HAP-1 (cell line): ENCODE measurements at regions not wholly inside any gene's neighbourhood (a gene's known extent, or its start where the extent isn't known, plus 50 kb on each side); places are given as distances from the start of the nearest gene placed in this dataset.

Source experiments
- DNase-seq, 2 experiments: peaks; one replicate each; pipeline ENCODE4 v3.0.0-alpha.2; 2016 to 2020; ENCODE audit warnings: low spot score in 2 of 2
- H3K27me3 ChIP-seq: fragments of 250-450 bp; sonication (Bioruptor Pico); 2 replicates; pipeline ENCODE4 v1.5.1; 2020; ENCODE audit warnings: low read depth, mild to moderate bottlenecking, moderate library complexity
- H3K36me3 ChIP-seq: fragments of 250-450 bp; sonication (Bioruptor Pico); replicated peaks from 2 replicates; pipeline ENCODE4 v1.5.1; 2020; ENCODE audit warnings: mild to moderate bottlenecking
- H3K4me1 ChIP-seq: fragments of 250-450 bp; sonication (Bioruptor Pico); 2 replicates; pipeline ENCODE4 v1.5.1; 2020; ENCODE audit warnings: mild to moderate bottlenecking
- H3K4me3 ChIP-seq: fragments of 250-450 bp; sonication (Bioruptor Pico); 2 replicates; pipeline ENCODE4 v1.5.1; 2020; ENCODE audit warnings: mild to moderate bottlenecking, moderate library complexity
- H3K9me3 ChIP-seq: fragments of 250-450 bp; sonication (Bioruptor Pico); 2 replicates; pipeline ENCODE4 v1.5.1; 2020; ENCODE audit warnings: mild to moderate bottlenecking, moderate library complexity
- in situ Hi-C: fragments of 300-500 bp; cut with MboI; formaldehyde crosslinking; loops from 3 replicates; pipeline ENCODE4 v1.14.3; 2020; ENCODE audit warnings: low sequenced_read_pairs, inconsistent platforms, mixed read lengths

DNA sequence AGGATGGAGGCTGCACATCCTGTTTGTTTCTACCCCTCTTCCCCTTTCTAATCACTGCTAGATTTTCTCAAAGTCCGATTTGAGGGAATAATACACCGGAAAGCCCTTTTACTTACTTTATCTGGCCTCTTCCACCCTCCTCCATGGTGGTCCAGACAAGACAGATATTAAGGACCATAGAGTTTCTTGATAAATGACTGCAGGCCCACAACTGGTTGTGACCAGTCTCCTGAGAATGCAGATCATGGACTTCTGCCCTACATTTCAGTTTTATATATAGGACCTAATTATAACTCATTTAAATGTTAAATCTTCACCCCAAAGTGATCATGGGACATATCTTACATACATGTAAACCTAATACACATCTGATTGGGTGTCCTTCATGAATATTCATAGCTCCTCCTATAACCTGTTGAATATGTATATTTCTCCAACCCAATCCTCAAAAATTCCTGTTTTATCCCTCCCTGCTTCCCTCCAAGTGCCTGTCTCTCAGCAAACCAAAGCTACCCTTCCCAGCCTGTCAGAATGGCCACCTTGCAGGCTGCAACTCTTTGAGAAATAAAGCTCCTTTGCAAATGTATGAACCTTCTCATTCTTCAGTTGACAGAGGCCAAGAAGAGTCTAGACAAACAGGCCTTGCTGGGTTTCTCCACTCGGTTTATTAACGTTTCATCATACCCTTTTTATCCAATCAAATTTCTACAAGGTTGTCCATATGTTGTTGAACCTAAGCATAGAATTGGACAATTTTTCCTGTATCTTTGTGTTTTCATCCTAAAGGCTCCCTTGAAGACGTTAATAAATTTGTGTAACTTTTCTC is 133.1 kb downstream of the HFE start:
- Histone ChIP-seq H3K27me3 (no peaks in the 10 kb centered on the region), H3K36me3 (no peaks in the 10 kb centered on the region), H3K4me1 (peaks cover 8% of the 10 kb centered on the region), H3K4me3 (no peak overlapping the region), H3K9me3 (no peaks in the 10 kb centered on the region)
- no peak for DNase-seq
- in situ Hi-C loops, result no loop called here

DNA sequence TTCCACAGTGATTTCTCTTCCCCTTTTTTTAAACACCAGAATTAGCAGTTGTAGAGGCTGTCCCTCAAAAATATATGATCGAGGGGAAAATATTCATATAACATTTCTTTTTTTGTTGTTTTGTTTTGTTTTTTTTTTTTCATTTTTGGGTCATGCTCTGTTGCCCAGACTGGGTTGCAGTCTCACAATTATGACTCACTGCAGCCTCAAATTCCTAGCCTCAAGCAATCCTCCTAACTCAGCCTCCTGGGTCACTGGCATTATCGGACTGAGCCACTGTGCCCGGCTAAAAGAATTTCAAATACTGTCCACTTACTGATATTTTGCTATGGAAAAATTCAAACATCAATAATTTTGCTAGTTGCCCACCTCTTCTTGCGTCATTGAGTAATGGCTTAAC is 134.0 kb downstream of the HFE start:
- Histone ChIP-seq H3K36me3 (no peaks in the 10 kb centered on the region), H3K27me3 (no peaks in the 10 kb centered on the region), H3K4me1 (peaks cover 3% of the 10 kb centered on the region), H3K9me3 (no peaks in the 10 kb centered on the region), H3K4me3 (no peak overlapping the region)
- in situ Hi-C loops, result no loop called here
- DNase-seq, result no peak

DNA sequence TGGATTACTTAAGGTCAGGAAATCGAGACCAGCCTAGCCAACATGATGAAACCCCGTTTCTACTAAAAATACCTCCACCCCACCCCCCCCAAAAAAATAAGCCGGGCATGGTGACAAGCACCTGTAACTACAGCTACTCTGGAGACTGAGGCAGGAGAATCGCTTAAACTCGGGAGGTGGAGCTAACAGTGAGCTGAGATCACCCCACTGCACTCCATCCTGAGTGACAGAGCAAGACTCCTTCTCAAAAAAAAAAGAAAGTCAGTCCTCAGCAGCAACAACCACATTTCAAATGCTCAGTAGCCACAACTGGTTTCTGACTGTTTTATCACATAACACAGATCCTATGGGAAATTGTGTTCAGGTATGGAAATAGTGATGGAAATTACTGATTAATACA is 135.3 kb downstream of the HFE start:
- no peak overlapping the region for H3K4me3 ChIP-seq
- H3K27me3 ChIP-seq, result no peaks in the 10 kb centered on the region
- no peak for DNase-seq
- no peaks in the 10 kb centered on the region for H3K36me3 ChIP-seq
- in situ Hi-C loops, result no loop called here
- no peaks in the 10 kb centered on the region for H3K9me3 ChIP-seq
- H3K4me1 ChIP-seq, result peaks cover 3% of the 10 kb centered on the region; the same call in 1 of the 2 replicates

DNA sequence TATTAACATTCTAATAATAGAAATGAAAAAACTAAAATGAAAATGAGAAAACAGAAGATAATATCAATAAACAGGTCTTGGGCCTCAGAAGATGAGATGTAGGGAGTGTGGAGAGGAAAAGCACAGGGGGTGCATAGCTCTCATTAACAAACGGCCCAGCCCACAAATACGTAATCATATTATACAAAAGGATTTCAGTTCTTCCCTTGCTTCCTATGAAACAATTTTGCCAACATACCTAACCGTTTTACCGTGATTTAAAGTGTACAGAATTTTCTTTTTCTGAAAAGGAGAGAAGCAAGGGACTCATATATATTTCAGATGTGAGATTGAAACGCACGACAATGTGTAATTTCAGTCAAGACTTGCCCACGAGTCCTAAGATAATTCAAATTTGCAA is 136.0 kb downstream of the HFE start:
- DNase-seq, result no peak
- Histone ChIP-seq H3K27me3 (no peaks in the 10 kb centered on the region), H3K4me1 (peaks cover 1% of the 10 kb centered on the region; the same call in 1 of the 2 replicates), H3K9me3 (no peaks in the 10 kb centered on the region), H3K4me3 (no peak overlapping the region), H3K36me3 (no peaks in the 10 kb centered on the region)
- in situ Hi-C loops, result no loop called here

DNA sequence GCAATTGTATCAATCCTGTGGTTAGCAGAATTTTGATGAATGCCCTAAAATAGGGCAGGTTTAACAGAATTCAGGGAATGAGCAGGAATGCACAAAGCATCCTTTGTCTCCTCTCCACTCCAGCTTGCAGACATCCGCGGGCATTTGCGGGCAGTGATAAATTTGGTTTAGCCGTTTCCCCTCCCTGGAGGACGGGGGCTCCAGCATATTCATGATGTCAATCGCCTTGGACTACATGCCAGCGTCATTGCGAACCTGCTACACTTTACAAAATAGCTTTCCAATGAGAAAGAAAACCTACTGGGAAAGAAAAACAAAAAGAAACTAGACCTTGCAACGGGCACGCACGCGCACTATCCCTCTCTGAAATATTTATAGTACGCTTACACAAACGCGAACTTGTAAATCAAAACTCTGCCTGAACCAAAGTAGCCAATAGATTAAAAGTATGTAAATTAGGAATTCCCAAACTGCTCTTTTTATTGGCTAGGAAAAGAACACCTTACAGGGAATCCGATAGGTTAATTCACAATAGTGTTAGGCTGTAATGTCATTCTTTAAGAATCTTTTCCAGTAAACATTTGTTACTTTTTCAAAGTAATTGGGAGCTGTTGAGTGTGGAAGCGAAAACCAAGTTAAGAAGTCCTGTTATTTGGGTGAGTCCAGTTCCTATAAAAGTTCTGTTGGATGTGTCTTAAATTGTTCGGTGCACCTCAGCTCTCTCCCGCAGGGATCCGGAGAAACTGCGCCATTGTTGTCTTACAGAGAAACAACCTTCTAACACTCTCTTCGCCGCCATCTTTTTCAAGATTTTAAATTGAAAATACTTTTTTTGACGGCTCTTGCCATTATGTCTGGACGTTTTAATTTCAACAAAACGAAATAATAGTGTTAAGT is 136.7 kb downstream of the HFE start:
- H3K4me1 ChIP-seq, result no peaks in the 10 kb centered on the region
- in situ Hi-C loops, result no loop called here
- no peaks in the 10 kb centered on the region for H3K27me3 ChIP-seq
- DNase-seq, result no peak
- no peak overlapping the region for H3K4me3 ChIP-seq
- no peaks in the 10 kb centered on the region for H3K9me3 ChIP-seq
- no peaks in the 10 kb centered on the region for H3K36me3 ChIP-seq

DNA sequence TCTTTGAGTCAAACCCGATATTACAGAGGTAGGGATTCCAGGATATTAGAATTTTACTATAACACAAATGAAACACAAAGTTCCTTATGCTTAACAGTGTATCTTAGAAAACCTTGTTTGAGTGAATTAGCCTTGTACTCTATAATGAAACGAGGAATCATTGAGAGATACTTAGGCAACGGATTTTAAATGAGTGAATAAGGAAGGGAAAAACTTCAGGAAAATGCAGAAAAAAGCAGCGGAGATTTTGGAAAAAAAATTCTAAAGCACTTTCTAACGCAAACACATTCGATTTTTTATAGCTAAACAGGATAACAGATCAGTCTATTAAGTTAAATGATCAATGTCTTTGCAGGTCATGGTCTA is 137.3 kb downstream of the HFE start:
- no peaks in the 10 kb centered on the region for H3K27me3 ChIP-seq

DNA sequence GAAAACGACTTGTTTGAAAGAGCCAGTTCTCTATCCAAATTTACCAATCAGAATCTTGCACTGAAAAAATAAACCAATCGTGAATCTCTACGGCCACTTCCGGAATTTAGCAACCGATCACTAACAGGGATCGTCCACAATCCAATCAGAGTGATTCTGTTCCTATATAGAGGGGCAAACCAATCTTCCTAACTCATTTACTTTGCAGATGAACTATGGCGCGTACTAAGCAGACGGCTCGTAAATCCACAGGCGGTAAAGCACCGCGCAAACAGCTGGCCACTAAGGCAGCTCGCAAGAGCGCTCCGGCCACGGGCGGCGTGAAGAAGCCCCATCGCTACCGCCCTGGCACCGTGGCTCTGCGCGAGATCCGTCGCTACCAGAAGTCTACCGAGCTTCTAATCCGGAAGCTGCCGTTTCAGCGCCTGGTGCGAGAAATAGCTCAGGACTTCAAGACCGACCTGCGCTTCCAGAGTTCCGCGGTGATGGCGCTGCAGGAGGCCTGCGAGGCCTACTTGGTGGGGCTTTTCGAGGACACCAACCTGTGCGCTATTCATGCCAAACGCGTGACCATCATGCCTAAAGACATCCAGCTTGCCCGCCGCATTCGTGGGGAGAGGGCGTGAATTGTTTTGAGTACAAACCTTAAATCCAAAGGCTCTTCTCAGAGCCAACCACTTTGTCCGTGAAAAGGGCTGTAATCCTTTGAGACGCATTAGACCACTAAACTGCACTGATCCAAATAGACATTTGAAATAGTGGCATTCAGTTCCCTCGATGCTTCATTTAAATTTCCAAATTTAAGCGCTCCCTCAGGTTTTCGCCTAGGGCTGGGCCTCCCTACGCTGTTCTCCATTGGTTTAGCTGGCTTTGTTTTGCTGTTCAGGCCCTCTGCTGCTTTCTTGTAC is 138.0 kb downstream of the HFE start:
- Histone ChIP-seq H3K36me3 (no peaks in the 10 kb centered on the region), H3K9me3 (no peaks in the 10 kb centered on the region), H3K27me3 (no peaks in the 10 kb centered on the region), H3K4me3 (no peak overlapping the region), H3K4me1 (no peaks in the 10 kb centered on the region)
- no peak for DNase-seq
- in situ Hi-C loops, result no loop called here

More for the DNA sequence above, 137.3 kb downstream of the HFE start:
- no peak for DNase-seq
- in situ Hi-C loops, result no loop called here
- no peaks in the 10 kb centered on the region for H3K4me1 ChIP-seq
- no peaks in the 10 kb centered on the region for H3K9me3 ChIP-seq
- H3K4me3 ChIP-seq, result no peak overlapping the region
- no peaks in the 10 kb centered on the region for H3K36me3 ChIP-seq

DNA sequence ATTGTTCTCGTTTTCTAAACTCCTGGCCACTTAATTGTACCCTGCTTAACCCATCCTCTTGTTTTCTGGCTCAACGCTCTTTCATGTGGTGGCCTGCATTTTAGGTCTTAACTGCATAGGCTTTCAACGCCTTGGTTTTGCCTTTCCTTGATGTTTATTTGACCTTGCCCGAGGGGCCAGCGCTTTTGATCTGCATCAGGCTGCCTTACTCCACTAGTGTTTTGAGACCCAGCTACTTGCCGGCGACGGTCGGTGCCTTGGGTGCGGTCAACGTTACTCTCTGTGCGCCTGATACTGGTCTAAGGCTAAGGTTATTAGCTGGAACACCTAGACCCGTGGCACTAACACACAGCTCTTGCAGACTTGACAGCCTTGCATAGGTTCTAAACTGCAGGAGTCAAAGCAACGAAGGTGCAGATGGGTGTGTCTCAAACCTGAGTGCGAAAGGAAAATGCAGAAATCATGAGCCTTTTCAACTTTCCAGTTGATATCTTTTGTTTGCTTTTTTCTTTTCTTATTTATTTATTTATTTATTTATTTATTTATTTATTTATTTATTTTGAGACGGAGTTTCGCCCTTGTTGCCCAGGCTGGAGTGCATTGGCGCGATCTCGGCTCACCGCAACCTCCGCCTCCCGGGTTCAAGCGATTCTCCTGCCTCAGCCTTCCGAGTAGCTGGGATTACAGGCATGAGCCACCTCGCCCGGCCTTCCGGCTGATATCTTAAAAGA is 138.8 kb downstream of the HFE start:
- no peaks in the 10 kb centered on the region for H3K27me3 ChIP-seq
- no peaks in the 10 kb centered on the region for H3K36me3 ChIP-seq
- H3K4me1 ChIP-seq, result no peaks in the 10 kb centered on the region
- no peak for DNase-seq
- in situ Hi-C loops, result no loop called here
- H3K4me3 ChIP-seq, result no peak overlapping the region
- H3K9me3 ChIP-seq, result no peaks in the 10 kb centered on the region

DNA sequence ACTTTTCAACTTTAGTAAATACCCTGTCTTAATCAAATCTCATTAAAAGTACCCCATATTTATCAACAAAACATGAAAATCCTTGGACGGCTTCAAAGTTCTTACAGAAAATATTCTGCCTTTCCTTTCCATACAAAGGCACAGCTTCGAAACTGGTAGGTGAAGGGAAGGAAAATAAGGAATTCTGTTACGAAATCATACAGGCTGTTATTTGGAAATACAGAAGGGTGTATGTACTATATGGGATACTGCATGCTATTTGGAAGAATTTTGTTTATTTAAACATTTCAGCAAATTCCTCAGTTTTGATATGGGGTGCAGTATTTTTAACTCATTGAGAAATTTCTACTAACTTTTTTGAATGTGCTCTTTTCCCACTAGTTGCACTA is 138.4 kb upstream of the BTN3A2 start:
- no peak for DNase-seq
- H3K4me1 ChIP-seq, result no peaks in the 10 kb centered on the region
- no peaks in the 10 kb centered on the region for H3K27me3 ChIP-seq
- H3K4me3 ChIP-seq, result no peak overlapping the region
- H3K9me3 ChIP-seq, result no peaks in the 10 kb centered on the region
- no peaks in the 10 kb centered on the region for H3K36me3 ChIP-seq
- in situ Hi-C loops, result no loop called here

DNA sequence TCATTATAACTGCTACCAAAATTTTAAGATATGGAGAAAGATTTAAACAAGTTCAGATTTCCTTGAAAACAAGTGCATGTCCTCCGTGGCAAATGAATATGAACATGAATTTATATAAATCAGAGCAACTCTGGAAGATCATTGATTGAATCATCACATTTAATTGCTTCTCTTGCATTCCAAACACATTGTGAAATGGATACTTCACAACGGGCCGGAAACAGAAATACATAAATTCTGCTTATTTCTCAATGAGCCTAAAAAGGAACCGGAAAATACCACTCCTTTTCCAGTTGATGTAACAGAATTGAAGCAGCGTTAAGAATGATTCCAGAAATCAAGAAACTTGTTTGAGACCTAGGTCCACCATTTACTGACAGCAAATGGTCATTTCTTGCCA is 134.6 kb upstream of the BTN3A2 start:
- no peaks in the 10 kb centered on the region for H3K36me3 ChIP-seq
- H3K27me3 ChIP-seq, result no peaks in the 10 kb centered on the region
- no peaks in the 10 kb centered on the region for H3K9me3 ChIP-seq
- no peak overlapping the region for H3K4me3 ChIP-seq
- in situ Hi-C loops, result no loop called here
- no peak for DNase-seq
- H3K4me1 ChIP-seq, result peaks cover 7% of the 10 kb centered on the region

DNA sequence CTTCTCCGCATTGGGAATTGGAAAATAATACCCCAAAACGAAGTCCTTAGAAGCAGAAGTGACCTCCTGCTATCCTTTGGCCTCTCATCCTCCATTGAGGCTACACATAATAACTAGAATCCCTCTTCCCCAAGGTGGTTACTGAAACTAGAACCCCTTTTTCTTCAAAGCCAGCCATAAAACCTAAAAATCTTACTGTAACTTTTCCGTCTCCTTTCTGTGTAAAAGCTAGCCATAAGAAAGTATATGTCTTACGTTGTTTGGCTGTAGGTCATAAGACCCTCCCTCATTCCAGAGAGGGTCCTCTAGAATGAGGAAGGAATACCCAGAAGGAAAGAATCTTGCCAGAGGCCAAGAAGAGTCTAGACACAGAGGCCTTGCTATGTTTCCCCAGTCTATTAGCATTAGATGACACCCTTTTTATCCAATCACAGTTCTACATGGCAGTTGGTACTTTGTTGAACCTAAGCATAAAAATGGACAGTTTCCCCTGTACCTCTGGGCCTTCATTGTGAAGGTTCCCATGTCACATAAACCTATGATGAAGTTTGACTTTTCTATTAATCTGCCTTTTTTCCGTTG is 133.9 kb upstream of the BTN3A2 start:
- Histone ChIP-seq H3K27me3 (no peaks in the 10 kb centered on the region), H3K9me3 (no peaks in the 10 kb centered on the region), H3K36me3 (no peaks in the 10 kb centered on the region), H3K4me1 (peaks cover 12% of the 10 kb centered on the region), H3K4me3 (no peak overlapping the region)
- in situ Hi-C loops, result no loop called here
- no peak for DNase-seq

DNA sequence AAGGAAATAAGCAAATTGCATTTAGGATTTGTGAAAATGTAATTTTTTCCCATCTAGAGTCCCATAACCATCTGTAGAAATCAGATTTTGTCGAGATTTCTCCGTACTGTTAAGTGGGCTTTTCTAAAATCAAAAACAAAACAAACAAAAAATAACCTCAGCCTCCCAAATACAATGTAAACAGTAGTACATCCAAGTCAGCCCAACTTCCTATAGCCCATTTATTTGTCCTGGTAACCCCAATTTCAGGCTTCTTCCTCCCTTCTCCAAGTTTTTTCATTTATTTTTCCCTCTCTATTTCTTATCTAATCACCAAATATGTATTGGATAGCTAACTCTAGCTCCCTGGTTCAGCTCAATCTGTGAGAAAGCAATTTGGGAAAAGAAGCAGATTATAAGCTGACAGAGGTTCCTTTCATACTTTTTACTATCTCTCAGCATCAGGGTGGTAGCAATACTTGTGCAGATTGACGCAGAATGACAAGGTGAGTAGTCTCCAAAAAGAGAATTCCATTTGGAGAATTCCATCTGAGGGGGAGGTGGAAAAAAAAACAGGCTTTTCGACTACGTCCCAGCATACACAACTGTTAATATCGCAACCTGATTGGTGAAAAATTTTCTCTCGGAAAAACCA is 132.6 kb upstream of the BTN3A2 start:
- H3K4me3 ChIP-seq, result no peak overlapping the region
- no peaks in the 10 kb centered on the region for H3K9me3 ChIP-seq
- H3K27me3 ChIP-seq, result no peaks in the 10 kb centered on the region
- in situ Hi-C loops, result no loop called here
- H3K4me1 ChIP-seq, result peaks cover 12% of the 10 kb centered on the region
- DNase-seq, result no peak
- H3K36me3 ChIP-seq, result no peaks in the 10 kb centered on the region
